T-helper 1 cell (primary cell): ENCODE measurements at regions not wholly inside any gene's neighbourhood (a gene's known extent, or its start where the extent isn't known, plus 50 kb on each side); places are given as distances from the start of the nearest gene placed in this dataset.

Source experiments
- DNase-seq, 5 donors: peaks; one replicate each; pipeline ENCODE4 v3.0.0-alpha.2; 2012 to 2020

GRCh38 chr2:6759689-6760088 lies 106.0 kb downstream of the CMPK2 start:
- DNase-seq = no peak

- DNase-seq = no peak
Measured at GRCh38 chr2:6760132-6760531, 105.6 kb downstream of the CMPK2 start.

GRCh38 chr2:6764968-6765723 lies 100.6 kb downstream of the CMPK2 start:
- no peak for DNase-seq

- DNase-seq = no peak
Measured at GRCh38 chr2:6769346-6769745, 96.4 kb downstream of the CMPK2 start.

GRCh38 chr2:6770006-6770405 lies 95.7 kb downstream of the CMPK2 start:
- no peak for DNase-seq

- no peak for DNase-seq
Measured at GRCh38 chr2:6771634-6772611, 93.8 kb downstream of the CMPK2 start.

- peak; percentile 37 to 61 (median 42) for DNase-seq
Measured at GRCh38 chr2:6773007-6773693, 92.6 kb downstream of the CMPK2 start.

GRCh38 chr2:6773694-6774044 lies 92.0 kb downstream of the CMPK2 start:
- no peak for DNase-seq

GRCh38 chr2:6776125-6776524 lies 89.6 kb downstream of the CMPK2 start:
- no peak for DNase-seq

GRCh38 chr2:6777626-6778025 lies 88.1 kb downstream of the CMPK2 start:
- DNase-seq = no peak

GRCh38 chr2:6780765-6781274 lies 84.9 kb downstream of the CMPK2 start:
- DNase-seq = peak in 1 of 5 donors; percentile 19

- no peak for DNase-seq
Measured at GRCh38 chr2:6782517-6783237, 83.0 kb downstream of the CMPK2 start.

- no peak for DNase-seq
Measured at GRCh38 chr2:6783238-6783614, 82.5 kb downstream of the CMPK2 start.

- no peak for DNase-seq
Measured at GRCh38 chr2:6784291-6784690, 81.4 kb downstream of the CMPK2 start.

- no peak for DNase-seq
Measured at GRCh38 chr2:6785493-6785892, 80.2 kb downstream of the CMPK2 start.

- DNase-seq = no peak
Measured at GRCh38 chr2:6787376-6787775, 78.3 kb downstream of the CMPK2 start.

- DNase-seq = no peak
Measured at GRCh38 chr2:6788614-6789013, 77.1 kb downstream of the CMPK2 start.

GRCh38 chr2:6789559-6790138 lies 76.1 kb downstream of the CMPK2 start:
- DNase-seq = no peak

- no peak for DNase-seq
Measured at GRCh38 chr2:6791682-6792081, 74.0 kb downstream of the CMPK2 start.

GRCh38 chr2:6792883-6793282 lies 72.8 kb downstream of the CMPK2 start:
- DNase-seq = no peak

- no peak for DNase-seq
Measured at GRCh38 chr2:6793371-6793770, 72.3 kb downstream of the CMPK2 start.

GRCh38 chr2:6793913-6794312 lies 71.8 kb downstream of the CMPK2 start:
- DNase-seq = no peak
